ENCODE measurements at regions not wholly inside any gene's neighbourhood (a gene's known extent, or its start where the extent isn't known, plus 50 kb on each side); places are given as distances from the start of the nearest gene placed in this dataset.
A peak's percentile ranks its signal among the peaks of the same experiment; 100 is the strongest.

GRCh38 chr12:115267464-115267863, 583.5 kb upstream of the TBX3 start:
- H2AFZ ChIP-seq (ENCODE audit: low read length), result no peak overlapping the region
- no peak overlapping the region for H3K9ac ChIP-seq (ENCODE audit: insufficient read depth, low read length)
- no peak overlapping the region for H3K4me2 ChIP-seq (ENCODE audit: extremely low read depth, insufficient read depth, low read length)
- no peak overlapping the region for H3K27ac ChIP-seq (ENCODE audit: insufficient read depth, low read length)
- DNase-seq (ENCODE audit: low read depth in 2 of 2), result no peak
- TF ChIP-seq EZH2 (IDR thresholded peaks at IDR 0.05; ENCODE audit: low read length, missing control alignments), result no peak
- H4K20me1 ChIP-seq (ENCODE audit: control insufficient read depth, extremely low read depth, insufficient read depth, low read length), result no peaks in the 10 kb centered on the region
- no peaks in the 10 kb centered on the region for H3K4me1 ChIP-seq (ENCODE audit: control insufficient read depth, extremely low read depth, insufficient read depth, low read length)
- H3K36me3 ChIP-seq (ENCODE audit: control insufficient read depth, insufficient read depth, low read length), result no peaks in the 10 kb centered on the region
- H3K79me2 ChIP-seq (ENCODE audit: control insufficient read depth, insufficient read depth, low read length), result no peaks in the 10 kb centered on the region
- H3K4me3 ChIP-seq (replicated peaks in 1 of 4; ENCODE audit: control extremely low read depth in 1 of 4, insufficient read depth in 1 of 4, low read depth in 3 of 4, low read length in 4 of 4), result no peak overlapping the region
- H3K27me3 ChIP-seq (ENCODE audit: control insufficient read depth, insufficient read depth, low read length), result no peaks in the 10 kb centered on the region
- no peaks in the 10 kb centered on the region for H3K9me3 ChIP-seq (ENCODE audit: control insufficient read depth, insufficient read depth, low read depth, low read length)

DNA sequence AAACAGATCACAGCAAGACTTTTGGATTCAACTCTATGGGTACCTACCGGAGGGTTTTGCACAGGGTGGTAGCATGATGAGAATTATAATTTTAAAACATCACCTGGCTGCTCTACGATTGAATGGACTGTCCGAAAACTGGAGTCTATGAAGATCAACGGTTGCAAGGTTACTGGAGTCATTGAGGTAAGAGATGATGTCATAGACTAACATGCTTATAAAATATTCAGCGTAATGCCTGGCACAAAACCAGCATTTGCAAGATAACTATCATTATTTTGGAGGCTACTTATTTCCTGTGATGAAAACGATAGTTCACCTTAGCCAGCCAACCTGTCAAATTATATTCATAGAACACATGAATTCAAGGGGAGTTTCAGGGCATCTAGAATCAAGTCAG, 580.6 kb upstream of the TBX3 start:
- no peaks in the 10 kb centered on the region for H3K36me3 ChIP-seq (ENCODE audit: control insufficient read depth, insufficient read depth, low read length)
- no peaks in the 10 kb centered on the region for H3K9me3 ChIP-seq (ENCODE audit: control insufficient read depth, insufficient read depth, low read depth, low read length)
- H3K4me1 ChIP-seq (ENCODE audit: control insufficient read depth, extremely low read depth, insufficient read depth, low read length), result no peaks in the 10 kb centered on the region
- no peak overlapping the region for H3K27ac ChIP-seq (ENCODE audit: insufficient read depth, low read length)
- H3K4me2 ChIP-seq (ENCODE audit: extremely low read depth, insufficient read depth, low read length), result no peak overlapping the region
- no peak for DNase-seq (ENCODE audit: low read depth in 2 of 2)
- TF ChIP-seq EZH2 (IDR thresholded peaks at IDR 0.05; ENCODE audit: low read length, missing control alignments), result no peak
- H2AFZ ChIP-seq (ENCODE audit: low read length), result no peak overlapping the region
- H3K4me3 ChIP-seq (replicated peaks in 1 of 4; ENCODE audit: control extremely low read depth in 1 of 4, insufficient read depth in 1 of 4, low read depth in 3 of 4, low read length in 4 of 4), result no peak overlapping the region
- no peak overlapping the region for H3K9ac ChIP-seq (ENCODE audit: insufficient read depth, low read length)
- H3K79me2 ChIP-seq (ENCODE audit: control insufficient read depth, insufficient read depth, low read length), result no peaks in the 10 kb centered on the region
- no peaks in the 10 kb centered on the region for H4K20me1 ChIP-seq (ENCODE audit: control insufficient read depth, extremely low read depth, insufficient read depth, low read length)
- H3K27me3 ChIP-seq (ENCODE audit: control insufficient read depth, insufficient read depth, low read length), result no peaks in the 10 kb centered on the region

GRCh38 chr12:115261691-115262398, 577.9 kb upstream of the TBX3 start:
- Histone ChIP-seq H3K4me1 (ENCODE audit: control insufficient read depth, extremely low read depth, insufficient read depth, low read length) (no peaks in the 10 kb centered on the region), H3K27me3 (ENCODE audit: control insufficient read depth, insufficient read depth, low read length) (no peaks in the 10 kb centered on the region), H3K4me3 (replicated peaks in 1 of 4; ENCODE audit: control extremely low read depth in 1 of 4, insufficient read depth in 1 of 4, low read depth in 3 of 4, low read length in 4 of 4) (no peak overlapping the region), H3K9ac (ENCODE audit: insufficient read depth, low read length) (no peak overlapping the region), H3K79me2 (ENCODE audit: control insufficient read depth, insufficient read depth, low read length) (no peaks in the 10 kb centered on the region), H4K20me1 (ENCODE audit: control insufficient read depth, extremely low read depth, insufficient read depth, low read length) (no peaks in the 10 kb centered on the region), H3K27ac (ENCODE audit: insufficient read depth, low read length) (no peak overlapping the region), H3K36me3 (ENCODE audit: control insufficient read depth, insufficient read depth, low read length) (no peaks in the 10 kb centered on the region), H3K4me2 (ENCODE audit: extremely low read depth, insufficient read depth, low read length) (no peak overlapping the region), H2AFZ (ENCODE audit: low read length) (no peak overlapping the region), H3K9me3 (ENCODE audit: control insufficient read depth, insufficient read depth, low read depth, low read length) (no peaks in the 10 kb centered on the region)
- DNase-seq (ENCODE audit: low read depth in 2 of 2), result peak in 1 of 2 donors; percentile 5
- TF ChIP-seq EZH2 (IDR thresholded peaks at IDR 0.05; ENCODE audit: low read length, missing control alignments) (no peak), CTCF (conservative IDR thresholded peaks at IDR 0.05 in 1 of 2, IDR thresholded peaks at IDR 0.05 in 1 of 2; ENCODE audit: low read depth in 1 of 2, low read length in 2 of 2) (no peak)

Measured in fibroblast of lung (primary cell).